GM13976 (cell line): ENCODE measurements at regions not wholly inside any gene's neighbourhood (a gene's known extent, or its start where the extent isn't known, plus 50 kb on each side); places are given as distances from the start of the nearest gene placed in this dataset.

Experiments
- DNase-seq: peaks from one replicate; pipeline ENCODE4 v3.0.0; 2012; ENCODE audit warnings: low spot score
- CTCF ChIP-seq: IDR thresholded peaks from 2 replicates; pipeline ENCODE4 v1.5.1; 2012; ENCODE audit warnings: borderline replicate concordance, mild to moderate bottlenecking; ENCODE audit not compliant: insufficient read depth; ENCODE audit errors: extremely low read depth, missing control alignments, control extremely low read depth
- in situ Hi-C: fragments of 300-500 bp; cut with MboI; formaldehyde crosslinking; loops from one replicate; pipeline ENCODE4 v1.12.0; 2022; ENCODE audit warnings: low sequenced_read_pairs, mixed read lengths, inconsistent platforms; ENCODE audit not compliant: unreplicated experiment

GRCh38 chr9:20197976-20198685, 409.3 kb upstream of the SLC24A2 start:
- in situ Hi-C loops: no loop called here
- no peak for TF ChIP-seq CTCF
- no peak for DNase-seq

GRCh38 chr9:20191228-20191840, 402.5 kb upstream of the SLC24A2 start:
- in situ Hi-C loops: no loop called here
- TF ChIP-seq CTCF: no peak
- DNase-seq: no peak

- no peak for DNase-seq
- in situ Hi-C loops: no loop called here
- TF ChIP-seq CTCF: no peak
Measured at GRCh38 chr9:20189871-20190270, 401.0 kb upstream of the SLC24A2 start.

GRCh38 chr9:20188616-20189369, 400.0 kb upstream of the SLC24A2 start:
- in situ Hi-C loops: no loop called here
- no peak for TF ChIP-seq CTCF
- no peak for DNase-seq

- in situ Hi-C loops: no loop called here
- no peak for TF ChIP-seq CTCF
- no peak for DNase-seq
Measured at GRCh38 chr9:20187318-20187717, 398.5 kb upstream of the SLC24A2 start.

- no peak for TF ChIP-seq CTCF
- no peak for DNase-seq
- in situ Hi-C loops: no loop called here
Measured at GRCh38 chr9:20186823-20187222, 398.0 kb upstream of the SLC24A2 start.
